CD4-positive, alpha-beta T cell (primary cell): ENCODE measurements at regions not wholly inside any gene's neighbourhood (a gene's known extent, or its start where the extent isn't known, plus 50 kb on each side); places are given as distances from the start of the nearest gene placed in this dataset.

Experiments used
- ATAC-seq: fragments of 200-7000 bp; cut with Tn5 transposase; one replicate; pipeline ENCODE4 v1.10.0; 2022; ENCODE audit warnings: mild to moderate bottlenecking; ENCODE audit not compliant: poor library complexity
- CTCF ChIA-PET: fragments of 350-600 bp; sonication (Branson Sonifier 250); formaldehyde crosslinking; loops from one replicate; lab custom pipeline; 2021; ENCODE audit warnings: antibody characterized with exemption, inconsistent platforms; lab: Charles Lee
- POLR2A ChIA-PET: fragments of 350-600 bp; sonication (Branson Sonifier 250); formaldehyde crosslinking; loops from one replicate; lab custom pipeline; 2021; ENCODE audit warnings: antibody characterized with exemption, inconsistent platforms; lab: Charles Lee
- DNase-seq, 14 experiments: peaks; one replicate each; pipeline ENCODE4 v3.0.0-alpha.2; 2013 to 2020; ENCODE audit warnings: mixed read lengths in 2 of 14
- H3K27ac ChIP-seq, 2 donors: one replicate each; pipeline versions ENCODE4 v1.5.1 to v1.7.0; 2013; ENCODE audit warnings: low read length in 2 of 2, low read depth in 1 of 2, mild to moderate bottlenecking in 1 of 2
- H3K27me3 ChIP-seq, 2 experiments: 1 replicate in 1 of 2; 2 replicates in 1 of 2; pipeline versions ENCODE4 v1.6.1 to v1.7.0; 2013; ENCODE audit warnings: low read length in 2 of 2, control low read depth in 1 of 2, mild to moderate bottlenecking in 1 of 2, moderate library complexity in 1 of 2; ENCODE audit not compliant: insufficient read depth in 2 of 2, control insufficient read depth in 1 of 2
- H3K36me3 ChIP-seq: one replicate; pipeline ENCODE4 v1.6.1; 2013; ENCODE audit warnings: low read length, control low read depth; ENCODE audit not compliant: insufficient read depth
- H3K4me1 ChIP-seq: one replicate; pipeline ENCODE4 v1.6.1; 2013; ENCODE audit warnings: low read length, control low read depth; ENCODE audit not compliant: insufficient read depth
- H3K4me3 ChIP-seq: one replicate; pipeline ENCODE4 v1.5.1; 2013; ENCODE audit warnings: mild to moderate bottlenecking, low read length, moderate library complexity
- H3K9me3 ChIP-seq, 2 experiments: 1 replicate in 1 of 2; 2 replicates in 1 of 2; pipeline versions ENCODE4 v1.6.1 to v1.7.0; 2013; ENCODE audit warnings: low read length in 2 of 2, mild to moderate bottlenecking in 2 of 2, control low read depth in 1 of 2, moderate library complexity in 1 of 2; ENCODE audit not compliant: control insufficient read depth in 1 of 2, insufficient read depth in 1 of 2
- H3K27ac Mint-ChIP-seq: one replicate; pipeline ENCODE4 v1.8.0; 2020; ENCODE audit warnings: mixed read lengths
- H3K27me3 Mint-ChIP-seq: one replicate; pipeline ENCODE4 v1.8.0; 2021; ENCODE audit warnings: mixed read lengths
- H3K36me3 Mint-ChIP-seq: one replicate; pipeline ENCODE4 v1.8.0; 2021; ENCODE audit warnings: low read depth, mixed read lengths
- H3K4me1 Mint-ChIP-seq: one replicate; pipeline ENCODE4 v1.8.0; 2021; ENCODE audit warnings: low read depth, mixed read lengths
- H3K4me3 Mint-ChIP-seq: one replicate; pipeline ENCODE4 v1.8.0; 2020; ENCODE audit warnings: mild to moderate bottlenecking, mixed read lengths
- H3K9me3 Mint-ChIP-seq: one replicate; pipeline ENCODE4 v1.8.0; 2020; ENCODE audit warnings: mixed read lengths
- intact Hi-C, 2 experiments: fragments of 100-400 bp; cut with DNase I in 1 of 2; cut with micrococcal nuclease in 1 of 2; formaldehyde crosslinking; loops; one replicate each; pipeline versions ENCODE4 v1.15.1 to v1.9.0; 2023 to 2025; cut with DNase I, micrococcal nuclease
- TF ChIP-seq, protein P1 (sequence below): fragments of 200-600 bp; IDR thresholded peaks from one replicate; pipeline ENCODE4 v1.8.0; 2022; ENCODE audit warnings: antibody characterized with exemption, mild to moderate bottlenecking

DNA sequence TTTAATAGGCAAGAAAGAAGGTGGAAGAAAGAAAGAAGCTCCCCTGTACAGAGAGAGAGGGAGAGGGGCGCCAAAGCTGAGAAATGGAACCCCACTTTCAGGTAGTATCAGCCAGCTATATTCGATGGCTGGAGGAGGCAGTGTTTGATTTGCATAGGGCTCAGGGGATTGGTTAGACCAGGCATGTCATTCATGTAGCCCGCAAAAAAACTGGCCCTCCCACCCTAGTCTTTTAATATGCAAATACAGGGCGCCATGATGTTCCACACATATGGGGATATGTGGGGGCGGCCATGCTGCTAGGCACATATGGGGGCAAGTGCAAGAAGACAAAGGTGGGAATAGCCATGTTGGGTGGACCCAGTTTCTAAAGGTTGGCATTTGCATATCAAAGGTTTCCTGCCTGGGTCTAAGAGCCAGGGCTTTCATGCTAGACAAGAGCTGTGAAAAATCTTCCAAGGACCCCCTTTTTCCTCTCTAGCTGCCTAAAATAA lies 174.4 kb upstream of the ADRA1B start:
- H3K9me3 ChIP-seq, result no peaks in the 10 kb centered on the region
- Mint-ChIP-seq H3K4me1 (no peaks in the 10 kb centered on the region), H3K27me3 (no peaks in the 10 kb centered on the region), H3K36me3 (no peaks in the 10 kb centered on the region), H3K27ac (no peak overlapping the region), H3K4me3 (no peak overlapping the region), H3K9me3 (peaks cover 2% of the 10 kb centered on the region)
- intact Hi-C loops, result no loop called here
- DNase-seq (no peak), ATAC-seq (no peak)
- no peaks in the 10 kb centered on the region for H3K4me1 ChIP-seq
- ChIA-PET POLR2A (interaction anchor here (0.6 kb wide), 1 partner anchor 676 kb away, joined by 3 read pairs; no protein-coding TSS in a partner anchor), CTCF (interaction anchor here (0.7 kb wide), 1 partner anchor 339 kb away, joined by 3 read pairs; no protein-coding TSS in a partner anchor)
- peaks cover 0 to 9% of the 10 kb centered on the region in 2 experiments for H3K27me3 ChIP-seq
- no peak overlapping the region for H3K4me3 ChIP-seq
- H3K27ac ChIP-seq, result no peak overlapping the region
- H3K36me3 ChIP-seq, result no peaks in the 10 kb centered on the region
- TF ChIP-seq, protein P1, sequence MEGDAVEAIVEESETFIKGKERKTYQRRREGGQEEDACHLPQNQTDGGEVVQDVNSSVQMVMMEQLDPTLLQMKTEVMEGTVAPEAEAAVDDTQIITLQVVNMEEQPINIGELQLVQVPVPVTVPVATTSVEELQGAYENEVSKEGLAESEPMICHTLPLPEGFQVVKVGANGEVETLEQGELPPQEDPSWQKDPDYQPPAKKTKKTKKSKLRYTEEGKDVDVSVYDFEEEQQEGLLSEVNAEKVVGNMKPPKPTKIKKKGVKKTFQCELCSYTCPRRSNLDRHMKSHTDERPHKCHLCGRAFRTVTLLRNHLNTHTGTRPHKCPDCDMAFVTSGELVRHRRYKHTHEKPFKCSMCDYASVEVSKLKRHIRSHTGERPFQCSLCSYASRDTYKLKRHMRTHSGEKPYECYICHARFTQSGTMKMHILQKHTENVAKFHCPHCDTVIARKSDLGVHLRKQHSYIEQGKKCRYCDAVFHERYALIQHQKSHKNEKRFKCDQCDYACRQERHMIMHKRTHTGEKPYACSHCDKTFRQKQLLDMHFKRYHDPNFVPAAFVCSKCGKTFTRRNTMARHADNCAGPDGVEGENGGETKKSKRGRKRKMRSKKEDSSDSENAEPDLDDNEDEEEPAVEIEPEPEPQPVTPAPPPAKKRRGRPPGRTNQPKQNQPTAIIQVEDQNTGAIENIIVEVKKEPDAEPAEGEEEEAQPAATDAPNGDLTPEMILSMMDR, result no peak

DNA sequence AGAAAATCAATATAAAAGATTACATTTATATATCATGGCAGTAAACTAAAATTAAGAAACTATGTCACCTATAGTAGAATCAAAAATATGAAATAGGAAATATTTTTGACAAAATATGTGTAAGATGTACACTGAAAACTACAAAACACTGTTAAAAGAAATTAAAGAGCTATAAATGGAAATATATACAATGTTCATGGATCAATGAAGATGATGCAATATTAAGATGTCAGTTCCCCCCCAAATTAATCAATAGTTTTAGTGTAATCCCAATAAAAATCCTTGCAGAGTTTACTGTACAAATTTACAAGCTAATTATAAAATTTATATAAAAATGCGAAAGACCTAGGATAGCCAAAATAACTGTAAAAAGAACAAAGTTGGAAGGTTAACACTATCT lies 173.0 kb upstream of the ADRA1B start:
- Histone ChIP-seq H3K27ac (no peak overlapping the region), H3K27me3 (peaks cover 0 to 9% of the 10 kb centered on the region in 2 experiments), H3K36me3 (no peaks in the 10 kb centered on the region), H3K9me3 (no peaks in the 10 kb centered on the region), H3K4me3 (no peak overlapping the region), H3K4me1 (no peaks in the 10 kb centered on the region)
- TF ChIP-seq, protein P1, result no peak
- Mint-ChIP-seq H3K27ac (no peak overlapping the region), H3K4me1 (no peaks in the 10 kb centered on the region), H3K36me3 (no peaks in the 10 kb centered on the region), H3K9me3 (peaks cover 2% of the 10 kb centered on the region), H3K4me3 (no peak overlapping the region), H3K27me3 (no peaks in the 10 kb centered on the region)
- ChIA-PET CTCF (no interaction called here), POLR2A (no interaction called here)
- no peak for ATAC-seq
- DNase-seq, result no peak
- intact Hi-C loops, result no loop called here

DNA sequence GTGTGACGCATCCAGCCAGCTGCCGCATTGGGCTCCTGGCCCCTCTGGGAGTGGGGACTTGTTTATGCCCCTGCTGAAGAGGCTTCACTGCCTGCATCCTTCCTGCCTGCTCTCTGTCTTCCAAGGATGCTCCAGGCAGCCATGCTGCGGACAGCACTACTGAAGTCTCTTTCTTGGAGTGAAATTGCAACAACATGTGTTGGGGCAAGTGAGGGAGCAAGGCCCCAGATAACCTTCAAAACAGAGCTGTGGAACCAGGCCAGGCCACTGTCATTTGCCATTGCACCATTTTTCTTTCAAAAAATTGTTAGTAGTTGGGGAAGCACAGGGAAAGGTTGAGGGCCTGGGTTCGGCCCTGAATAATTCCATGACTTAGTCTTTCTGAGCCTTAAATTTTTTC lies 169.6 kb upstream of the ADRA1B start:
- Histone ChIP-seq H3K9me3 (no peaks in the 10 kb centered on the region), H3K36me3 (no peaks in the 10 kb centered on the region), H3K4me1 (peaks cover 3% of the 10 kb centered on the region), H3K4me3 (no peak overlapping the region), H3K27me3 (no peaks in the 10 kb centered on the region), H3K27ac (no peak overlapping the region)
- H3K27me3 Mint-ChIP-seq, result no peaks in the 10 kb centered on the region
- TF ChIP-seq, protein P1, result no peak
- H3K4me1 Mint-ChIP-seq, result peaks cover 8% of the 10 kb centered on the region
- POLR2A ChIA-PET, result no interaction called here
- no peak overlapping the region for H3K27ac Mint-ChIP-seq
- DNase-seq, result no peak
- no peak for ATAC-seq
- CTCF ChIA-PET, result no interaction called here
- intact Hi-C loops, result no loop called here
- H3K4me3 Mint-ChIP-seq, result no peak overlapping the region
- peaks cover 3% of the 10 kb centered on the region for H3K9me3 Mint-ChIP-seq
- no peaks in the 10 kb centered on the region for H3K36me3 Mint-ChIP-seq
